ENCODE measurements at regions not wholly inside any gene's neighbourhood (a gene's known extent, or its start where the extent isn't known, plus 50 kb on each side); places are given as distances from the start of the nearest gene placed in this dataset.

DNA sequence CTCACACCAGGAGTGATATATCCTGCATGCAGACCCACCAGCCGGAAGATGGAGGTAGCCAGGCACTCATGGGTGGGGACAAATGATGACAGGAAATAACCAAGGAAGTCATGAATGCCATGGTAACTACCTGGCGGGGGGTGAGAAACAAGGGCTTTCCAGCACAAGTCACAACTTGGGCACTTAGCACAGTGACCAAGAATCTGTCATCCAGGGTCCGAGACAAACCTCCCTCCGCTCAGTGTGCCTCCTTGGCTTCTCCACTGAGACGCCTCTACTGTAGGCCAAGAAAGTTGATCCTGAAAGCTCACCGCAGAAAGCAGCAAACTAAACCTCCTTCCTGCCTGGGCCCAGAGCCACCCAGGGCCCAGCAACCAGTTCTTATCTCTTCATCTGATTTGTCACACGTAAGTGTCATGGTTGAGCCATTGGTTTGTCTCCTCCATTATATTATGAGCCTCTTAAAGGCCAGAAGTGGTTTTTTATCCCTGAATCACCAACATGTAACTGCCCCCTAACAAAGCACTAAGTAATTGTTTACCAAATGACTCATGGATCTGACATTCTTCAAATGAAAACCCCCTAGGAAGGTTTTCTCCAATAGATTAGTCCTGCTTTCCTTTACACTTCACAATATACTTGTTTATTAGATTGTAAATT lies 84.3 kb upstream of the TAB2 start (continued):
- peak; percentile 41; the same call in 1 of the 2 replicates for TF ChIP-seq ZNF592 (IDR thresholded peaks at IDR 0.05)
- TF ChIP-seq, protein P1, sequence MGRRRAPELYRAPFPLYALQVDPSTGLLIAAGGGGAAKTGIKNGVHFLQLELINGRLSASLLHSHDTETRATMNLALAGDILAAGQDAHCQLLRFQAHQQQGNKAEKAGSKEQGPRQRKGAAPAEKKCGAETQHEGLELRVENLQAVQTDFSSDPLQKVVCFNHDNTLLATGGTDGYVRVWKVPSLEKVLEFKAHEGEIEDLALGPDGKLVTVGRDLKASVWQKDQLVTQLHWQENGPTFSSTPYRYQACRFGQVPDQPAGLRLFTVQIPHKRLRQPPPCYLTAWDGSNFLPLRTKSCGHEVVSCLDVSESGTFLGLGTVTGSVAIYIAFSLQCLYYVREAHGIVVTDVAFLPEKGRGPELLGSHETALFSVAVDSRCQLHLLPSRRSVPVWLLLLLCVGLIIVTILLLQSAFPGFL (CRISPR knock-in tag; IDR thresholded peaks at IDR 0.05): no peak
- TF ChIP-seq, protein P2, sequence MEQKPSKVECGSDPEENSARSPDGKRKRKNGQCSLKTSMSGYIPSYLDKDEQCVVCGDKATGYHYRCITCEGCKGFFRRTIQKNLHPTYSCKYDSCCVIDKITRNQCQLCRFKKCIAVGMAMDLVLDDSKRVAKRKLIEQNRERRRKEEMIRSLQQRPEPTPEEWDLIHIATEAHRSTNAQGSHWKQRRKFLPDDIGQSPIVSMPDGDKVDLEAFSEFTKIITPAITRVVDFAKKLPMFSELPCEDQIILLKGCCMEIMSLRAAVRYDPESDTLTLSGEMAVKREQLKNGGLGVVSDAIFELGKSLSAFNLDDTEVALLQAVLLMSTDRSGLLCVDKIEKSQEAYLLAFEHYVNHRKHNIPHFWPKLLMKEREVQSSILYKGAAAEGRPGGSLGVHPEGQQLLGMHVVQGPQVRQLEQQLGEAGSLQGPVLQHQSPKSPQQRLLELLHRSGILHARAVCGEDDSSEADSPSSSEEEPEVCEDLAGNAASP (IDR thresholded peaks at IDR 0.05): no peak
- no peak for TF ChIP-seq POLR3A (IDR thresholded peaks at IDR 0.05; ENCODE audit: borderline replicate concordance, extremely low read depth, insufficient read depth, insufficient read length)
- no peak for TF ChIP-seq XRCC4 (IDR thresholded peaks at IDR 0.05; ENCODE audit: extremely low read depth, insufficient read depth, insufficient read length)
- TF ChIP-seq ARID1B (IDR thresholded peaks at IDR 0.05): peak; percentile 62; the same call in 1 of the 2 replicates
- peak; percentile 35; the same call in 1 of the 2 replicates for TF ChIP-seq JUN (IDR thresholded peaks at IDR 0.05; ENCODE audit: borderline replicate concordance, low read depth, low read length)
- no peak for TF ChIP-seq JUN (CRISPR knock-in tag; IDR thresholded peaks at IDR 0.05; ENCODE audit: borderline replicate concordance)
- no peak for TF ChIP-seq ZNF12 (CRISPR knock-in tag; IDR thresholded peaks at IDR 0.05)
- no peak for TF ChIP-seq ZNF347 (CRISPR knock-in tag; IDR thresholded peaks at IDR 0.05; ENCODE audit: low read depth)
- no peak for TF ChIP-seq ZNF253 (CRISPR knock-in tag; conservative IDR thresholded peaks at IDR 0.05)
- TF ChIP-seq ZFPM2 (CRISPR knock-in tag; IDR thresholded peaks at IDR 0.05): no peak
- TF ChIP-seq, protein P3, sequence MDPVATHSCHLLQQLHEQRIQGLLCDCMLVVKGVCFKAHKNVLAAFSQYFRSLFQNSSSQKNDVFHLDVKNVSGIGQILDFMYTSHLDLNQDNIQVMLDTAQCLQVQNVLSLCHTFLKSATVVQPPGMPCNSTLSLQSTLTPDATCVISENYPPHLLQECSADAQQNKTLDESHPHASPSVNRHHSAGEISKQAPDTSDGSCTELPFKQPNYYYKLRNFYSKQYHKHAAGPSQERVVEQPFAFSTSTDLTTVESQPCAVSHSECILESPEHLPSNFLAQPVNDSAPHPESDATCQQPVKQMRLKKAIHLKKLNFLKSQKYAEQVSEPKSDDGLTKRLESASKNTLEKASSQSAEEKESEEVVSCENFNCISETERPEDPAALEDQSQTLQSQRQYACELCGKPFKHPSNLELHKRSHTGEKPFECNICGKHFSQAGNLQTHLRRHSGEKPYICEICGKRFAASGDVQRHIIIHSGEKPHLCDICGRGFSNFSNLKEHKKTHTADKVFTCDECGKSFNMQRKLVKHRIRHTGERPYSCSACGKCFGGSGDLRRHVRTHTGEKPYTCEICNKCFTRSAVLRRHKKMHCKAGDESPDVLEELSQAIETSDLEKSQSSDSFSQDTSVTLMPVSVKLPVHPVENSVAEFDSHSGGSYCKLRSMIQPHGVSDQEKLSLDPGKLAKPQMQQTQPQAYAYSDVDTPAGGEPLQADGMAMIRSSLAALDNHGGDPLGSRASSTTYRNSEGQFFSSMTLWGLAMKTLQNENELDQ (CRISPR knock-in tag; IDR thresholded peaks at IDR 0.05; ENCODE audit: borderline replicate concordance): no peak
- TF ChIP-seq RFX7 (CRISPR knock-in tag; IDR thresholded peaks at IDR 0.05): no peak
- TF ChIP-seq SRSF9 (IDR thresholded peaks at IDR 0.05; ENCODE audit: borderline replicate concordance, low read depth, low read length): no peak
- TF ChIP-seq CEBPG (CRISPR knock-in tag; IDR thresholded peaks at IDR 0.05): no peak
- TF ChIP-seq CEBPG (tag; conservative IDR thresholded peaks at IDR 0.05 in 1 of 2, IDR thresholded peaks at IDR 0.05 in 1 of 2): no peak
- TF ChIP-seq POLR2H (tag; IDR thresholded peaks at IDR 0.05; ENCODE audit: low read depth): no peak
